ENCODE measurements at regions not wholly inside any gene's neighbourhood (a gene's known extent, or its start where the extent isn't known, plus 50 kb on each side); places are given as distances from the start of the nearest gene placed in this dataset.
"Not testable (repeated sequence)": the region's sequence is repeated elsewhere in the genome, so short reads cannot be mapped to it uniquely, and the experiment has no call there.

- no peak for DNase-seq
These were observed 79.8 kb upstream of the CYRIA start for GRCh38 chr2:16745466-16745865.

- no peak for DNase-seq
These were observed 78.9 kb upstream of the CYRIA start for GRCh38 chr2:16744521-16744920.

DNA sequence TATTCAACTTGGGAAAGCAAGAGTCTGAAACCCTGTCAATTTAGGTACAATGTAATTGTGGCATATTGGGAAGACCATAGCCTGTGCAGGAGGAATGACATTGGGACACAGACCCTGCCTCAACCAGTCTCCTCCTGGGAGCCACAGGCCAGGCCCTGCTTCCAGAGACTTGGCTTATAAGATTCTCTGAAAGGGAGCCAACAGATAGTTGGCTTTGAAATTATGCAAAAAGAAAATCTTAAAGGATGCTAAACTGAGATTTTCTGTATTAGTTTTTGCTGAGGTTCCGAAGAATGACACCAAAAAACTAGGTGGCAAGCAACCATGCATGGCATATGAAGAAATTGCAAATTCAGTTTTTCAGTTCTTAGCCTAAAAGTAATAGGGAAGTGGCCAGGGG, 76.4 kb upstream of the CYRIA start:
- DNase-seq, result no peak

GRCh38 chr2:16741498-16741897, 75.9 kb upstream of the CYRIA start:
- DNase-seq, result no peak

- no peak for DNase-seq
These were observed 74.3 kb upstream of the CYRIA start for GRCh38 chr2:16739778-16740581.

DNA sequence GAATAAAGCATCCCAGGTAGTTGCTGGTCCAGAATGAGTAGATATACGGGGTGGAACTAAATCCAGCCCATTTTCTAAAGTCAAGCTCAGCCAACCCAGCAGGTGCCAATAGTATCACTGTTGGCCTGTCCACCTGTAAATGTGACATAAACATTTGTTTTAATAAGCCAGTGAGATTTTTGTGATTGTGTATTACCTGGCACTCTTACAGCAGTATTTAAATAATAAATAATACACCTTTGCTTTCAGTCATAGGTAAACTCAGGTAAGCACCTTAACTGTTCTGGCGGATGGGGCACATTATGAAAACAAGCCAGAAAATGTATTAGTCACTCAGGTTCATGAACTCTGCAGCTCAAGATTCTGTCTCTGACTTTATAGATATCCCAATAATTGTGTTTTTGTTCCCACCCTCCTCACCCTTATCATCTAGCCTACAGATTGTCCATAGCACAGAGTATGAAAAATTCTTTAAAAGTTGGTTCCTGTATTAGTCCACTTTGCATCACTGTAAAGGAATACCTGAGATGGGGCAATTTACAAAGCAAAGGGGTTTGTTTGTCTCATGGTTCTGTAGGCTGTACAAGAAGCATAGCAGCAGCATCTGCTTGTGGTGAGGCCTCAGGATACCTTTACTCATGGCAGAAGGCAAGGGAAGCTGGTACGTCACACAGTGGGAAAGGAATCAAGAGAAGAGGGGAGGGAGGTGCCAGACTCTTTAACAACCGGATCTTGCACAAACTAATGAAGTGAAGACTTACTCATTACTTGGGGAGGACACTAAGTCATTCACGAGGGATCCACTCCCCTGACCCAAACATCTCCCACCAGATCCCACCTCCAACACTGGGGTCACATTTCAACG, 73.0 kb upstream of the CYRIA start:
- DNase-seq, result no peak

GRCh38 chr2:16737812-16738211, 72.2 kb upstream of the CYRIA start:
- DNase-seq, result no peak

DNA sequence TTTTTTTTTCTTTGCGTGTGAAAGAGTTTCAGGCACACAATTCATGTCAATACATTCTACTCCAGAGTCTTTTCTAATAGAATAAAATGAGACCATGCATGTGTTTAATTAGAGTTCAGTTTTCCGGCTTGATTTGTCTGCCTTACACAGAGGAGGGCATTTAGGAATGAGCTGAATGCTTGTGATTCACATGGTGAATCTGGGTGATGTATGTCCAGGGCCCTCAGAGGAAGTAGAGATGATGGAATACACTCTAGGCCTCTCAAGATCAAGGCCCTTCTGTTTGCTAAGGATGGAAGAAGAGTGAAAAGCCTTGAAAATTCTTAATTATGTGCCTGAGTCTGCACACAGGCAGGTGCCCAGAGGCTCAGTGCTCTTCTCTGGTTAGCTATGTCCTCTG, 71.0 kb upstream of the CYRIA start:
- no peak for DNase-seq

GRCh38 chr2:16729335-16729734, 63.7 kb upstream of the CYRIA start:
- no peak for DNase-seq

GRCh38 chr2:16728351-16729136, 62.9 kb upstream of the CYRIA start:
- no peak for DNase-seq

GRCh38 chr2:16727849-16728248, 62.2 kb upstream of the CYRIA start:
- DNase-seq, result not testable (repeated sequence)

GRCh38 chr2:16727256-16727655, 61.6 kb upstream of the CYRIA start:
- no peak for DNase-seq

DNA sequence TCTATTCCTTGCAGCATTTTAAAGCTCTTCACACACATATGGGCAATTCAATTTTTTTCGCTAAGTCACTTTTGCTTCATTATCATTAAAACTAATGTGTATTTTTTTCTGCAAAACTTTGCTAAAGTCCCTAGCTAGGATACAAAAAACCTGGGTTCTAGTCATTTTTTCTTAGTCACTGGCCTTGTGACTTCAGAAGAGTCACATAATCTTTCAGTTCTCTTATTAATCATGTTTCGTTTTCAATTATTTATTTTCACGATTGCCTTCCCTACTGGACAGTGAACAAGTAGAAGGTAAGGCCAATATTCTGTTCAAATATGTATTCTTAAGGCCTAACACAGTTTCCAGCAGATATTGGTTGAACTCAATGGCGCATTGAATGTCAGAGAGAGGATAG, 60.9 kb upstream of the CYRIA start:
- DNase-seq, result no peak

- no peak for DNase-seq
These were observed 60.5 kb upstream of the CYRIA start for GRCh38 chr2:16726147-16726546.

GRCh38 chr2:16725549-16725948, 59.9 kb upstream of the CYRIA start:
- no peak for DNase-seq

GRCh38 chr2:16722677-16723076, 57.0 kb upstream of the CYRIA start:
- no peak for DNase-seq

GRCh38 chr2:16722126-16722525, 56.5 kb upstream of the CYRIA start:
- no peak for DNase-seq

DNA sequence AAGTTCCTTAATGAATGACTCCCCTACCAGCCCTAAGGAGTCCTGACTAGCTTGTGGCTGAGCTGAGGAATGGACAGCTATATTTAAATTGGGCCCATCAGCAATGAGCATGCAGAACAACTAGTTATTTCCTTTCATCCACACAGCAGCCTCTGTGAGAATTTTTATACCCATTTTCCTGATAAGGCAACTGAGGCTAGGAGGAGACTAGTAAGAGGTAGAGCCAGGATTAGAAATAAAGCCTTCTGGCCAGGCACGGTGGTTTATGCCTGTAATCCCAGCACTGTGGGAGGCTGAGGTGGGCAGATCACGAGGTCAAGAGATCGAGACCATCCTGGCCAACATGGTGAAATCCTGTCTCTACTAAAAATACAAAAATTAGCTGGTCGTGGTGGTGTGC, 55.9 kb upstream of the CYRIA start:
- not testable (repeated sequence) for DNase-seq

DNA sequence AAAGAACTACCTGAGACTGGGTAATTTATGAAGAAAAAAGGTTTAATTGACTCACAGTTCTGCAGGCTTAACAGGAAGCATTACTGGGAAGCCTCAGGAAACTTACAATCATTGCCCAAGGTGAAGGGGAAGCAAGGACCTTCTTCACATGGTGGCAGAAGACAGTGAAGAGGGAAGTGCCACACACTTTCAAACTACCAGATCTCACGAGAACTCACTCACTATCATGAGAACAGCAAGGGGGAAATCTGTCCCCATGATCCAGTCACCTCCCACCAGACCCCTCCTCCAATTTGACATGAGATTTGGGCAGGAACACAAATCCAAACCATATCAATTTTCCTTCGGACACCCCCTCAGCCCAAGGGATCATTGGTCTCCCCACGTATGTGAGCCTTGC, 55.1 kb upstream of the CYRIA start:
- not testable (repeated sequence) for DNase-seq

DNA sequence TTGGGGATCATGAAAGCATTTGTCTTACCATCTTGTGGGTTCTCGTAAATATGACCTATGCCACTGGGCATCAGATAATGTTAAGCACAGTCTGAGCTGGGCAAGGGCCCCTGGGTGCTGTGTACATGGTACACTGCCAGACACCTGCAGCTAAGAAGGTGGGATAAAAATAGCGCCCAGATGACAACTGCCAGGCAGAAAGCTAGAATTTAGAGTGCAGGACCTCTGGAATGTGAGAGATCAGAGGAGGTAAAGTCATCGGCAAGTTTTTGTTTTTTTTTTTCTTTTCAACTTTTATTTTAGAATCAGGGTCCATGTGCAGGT, 53.8 kb upstream of the CYRIA start:
- no peak for DNase-seq

DNA sequence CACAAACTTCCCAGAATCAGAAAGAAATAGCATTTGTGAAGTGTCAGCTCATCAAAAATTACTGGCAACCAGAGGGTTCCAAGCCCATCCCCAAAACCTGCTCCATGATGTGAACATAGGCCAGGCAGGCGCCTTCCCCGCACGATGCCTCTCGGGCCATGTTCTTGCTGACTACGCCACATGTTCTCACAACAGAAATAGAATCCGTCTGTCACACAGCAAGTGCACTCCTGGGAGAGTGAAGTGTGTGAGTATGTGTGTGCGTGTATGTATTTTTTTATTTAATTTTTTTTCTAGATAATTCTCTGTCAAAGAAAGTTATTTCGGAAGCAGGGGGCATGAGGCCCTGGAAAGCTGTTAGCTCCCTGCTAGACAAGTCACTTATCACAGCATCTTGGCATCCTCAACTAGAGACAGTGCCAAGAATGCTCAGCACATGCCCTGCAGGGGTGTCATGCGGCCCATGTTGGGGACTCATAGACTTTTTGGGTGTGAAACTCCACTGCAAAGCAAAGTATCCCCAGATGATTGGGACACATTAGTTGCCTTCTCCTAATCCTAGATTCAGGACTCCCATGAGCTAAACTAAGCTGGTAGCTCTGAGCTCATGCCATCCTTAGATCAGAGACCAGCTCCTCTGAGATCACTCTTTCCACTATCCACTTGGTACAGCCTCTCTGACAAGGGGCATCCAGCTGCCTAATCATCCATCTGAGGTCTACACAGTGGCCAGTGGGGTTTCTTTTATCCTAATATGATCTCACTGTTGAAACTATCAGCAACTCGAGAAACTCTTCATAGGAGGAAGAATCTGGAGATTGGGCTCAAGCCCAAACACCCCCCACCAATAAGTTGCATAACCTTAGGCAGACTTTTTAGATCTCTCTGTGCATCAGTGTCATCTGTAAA, 53.2 kb upstream of the CYRIA start:
- DNase-seq, result no peak

- DNase-seq, result no peak
These were observed 51.8 kb upstream of the CYRIA start for GRCh38 chr2:16717477-16717876.

- DNase-seq, result no peak
These were observed 51.3 kb upstream of the CYRIA start for GRCh38 chr2:16716944-16717343.

All from NCI-H1436 (cell line).